ENCODE measurements at regions not wholly inside any gene's neighbourhood (a gene's known extent, or its start where the extent isn't known, plus 50 kb on each side); places are given as distances from the start of the nearest gene placed in this dataset.
"Not testable (repeated sequence)": the region's sequence is repeated elsewhere in the genome, so short reads cannot be mapped to it uniquely, and the experiment has no call there.

DNA sequence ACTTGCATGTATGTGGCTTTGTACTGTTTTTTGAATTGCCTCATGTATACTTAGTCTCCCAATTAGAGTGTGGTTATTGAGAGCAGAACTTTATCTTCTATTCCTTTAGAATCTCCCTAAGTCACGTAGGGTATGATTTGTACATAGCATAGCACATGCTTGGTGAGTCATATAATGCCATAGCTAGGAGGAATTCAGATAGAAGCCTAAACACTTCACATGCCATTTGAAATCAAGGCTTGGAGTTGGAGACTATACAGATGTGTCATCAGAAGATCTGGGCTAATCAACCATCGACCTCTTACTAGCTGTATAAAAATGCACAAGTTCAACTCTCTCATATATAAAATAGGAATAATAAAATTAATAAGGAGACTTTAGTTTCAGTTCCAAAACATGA lies 222.6 kb upstream of the ST6GAL2 start:
- DNase-seq (ENCODE audit: low spot score): no peak

DNA sequence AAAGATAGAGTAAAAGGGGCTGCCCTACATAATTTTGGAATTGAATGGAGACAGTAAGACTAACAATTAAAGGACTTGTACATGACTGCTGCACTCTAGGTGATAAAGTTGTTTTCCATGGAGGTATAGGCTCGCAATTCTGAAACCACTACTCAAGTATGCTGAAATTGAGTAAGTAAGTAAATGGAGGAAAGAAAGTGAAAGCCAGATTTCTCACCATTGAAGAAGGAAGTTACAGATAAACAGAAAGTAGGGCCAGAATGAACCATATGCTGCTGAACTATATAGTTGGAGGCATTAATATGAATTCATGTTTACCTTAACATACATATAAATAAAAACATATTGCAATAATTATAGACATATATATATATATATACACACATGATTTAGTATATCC lies 225.7 kb upstream of the ST6GAL2 start:
- no peak for DNase-seq (ENCODE audit: low spot score)

DNA sequence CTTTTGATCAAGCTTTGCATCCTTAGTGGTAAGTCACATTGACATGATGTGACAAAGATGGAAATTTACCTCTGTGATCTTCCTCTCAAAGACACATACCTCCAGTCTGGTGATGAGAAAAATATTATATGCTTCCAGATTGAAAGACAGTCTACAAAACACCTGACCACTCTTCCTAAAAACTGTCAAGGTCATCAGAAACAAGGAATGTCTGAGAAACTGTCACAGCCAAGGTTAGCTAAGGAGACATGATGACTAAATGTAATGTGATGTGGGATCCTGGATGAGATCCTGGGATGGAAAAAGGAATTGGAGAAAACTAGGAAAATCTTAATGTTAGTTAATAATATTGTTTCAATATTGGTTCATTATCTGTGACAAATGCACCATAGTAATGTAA lies 226.6 kb upstream of the ST6GAL2 start:
- DNase-seq (ENCODE audit: low spot score): no peak

DNA sequence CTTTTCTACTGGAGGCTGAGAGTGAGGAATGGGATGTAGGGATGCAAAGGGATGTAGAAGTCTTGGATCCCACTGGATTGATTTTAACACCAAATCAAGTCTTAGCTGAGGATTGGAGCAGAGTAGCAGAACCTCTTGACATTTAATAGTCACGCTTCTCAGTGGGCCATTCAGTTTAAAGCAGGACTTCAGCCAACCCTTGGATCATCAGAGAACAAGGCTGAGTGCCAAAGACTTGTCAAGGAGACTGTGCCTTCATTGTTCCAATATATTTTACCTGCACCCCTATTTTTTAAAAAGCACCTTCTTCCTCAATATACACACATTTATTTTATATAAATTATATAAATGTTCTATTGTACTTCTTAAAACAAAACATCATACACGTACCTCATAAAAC lies 242.4 kb upstream of the ST6GAL2 start:
- DNase-seq (ENCODE audit: low spot score): no peak

DNA sequence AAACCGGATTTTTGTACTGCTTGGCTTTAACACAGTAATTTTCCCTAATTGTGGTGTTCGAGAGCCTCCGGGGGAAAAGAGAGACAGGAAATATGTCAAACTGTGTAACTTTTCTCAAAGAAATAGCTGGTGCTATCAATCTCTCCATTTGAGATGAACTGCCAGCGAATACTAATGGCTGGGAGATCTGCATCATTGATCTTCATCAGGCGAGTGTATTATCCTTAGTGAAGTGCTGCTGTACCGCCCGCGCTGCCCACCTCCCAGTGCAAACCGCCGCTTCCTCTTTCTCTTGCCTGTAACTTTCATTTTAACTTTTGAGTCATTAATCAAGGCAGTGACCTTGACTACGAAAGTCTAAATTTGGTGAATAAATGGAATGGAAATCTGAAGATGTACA lies 246.1 kb upstream of the ST6GAL2 start:
- DNase-seq (ENCODE audit: low spot score): no peak

DNA sequence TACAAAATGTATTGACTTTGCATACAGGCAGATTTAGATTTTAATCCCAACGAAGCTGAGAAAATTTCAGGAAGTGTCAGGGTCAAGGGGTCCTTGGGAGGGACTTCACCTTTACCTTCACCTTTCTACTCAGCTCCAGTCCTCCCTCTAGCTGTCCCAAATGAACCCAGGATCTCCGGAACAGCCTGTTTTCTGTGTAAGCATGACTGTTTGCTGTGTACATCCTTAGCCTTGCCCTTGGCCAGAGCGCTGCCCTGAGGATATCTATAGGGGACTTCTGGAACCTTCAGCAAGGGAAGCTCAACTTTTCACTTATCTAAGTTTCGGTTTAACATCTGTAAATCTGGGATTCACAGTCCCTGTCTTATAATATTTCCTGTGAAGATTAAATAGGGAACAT lies 246.8 kb upstream of the ST6GAL2 start:
- DNase-seq (ENCODE audit: low spot score): no peak

DNA sequence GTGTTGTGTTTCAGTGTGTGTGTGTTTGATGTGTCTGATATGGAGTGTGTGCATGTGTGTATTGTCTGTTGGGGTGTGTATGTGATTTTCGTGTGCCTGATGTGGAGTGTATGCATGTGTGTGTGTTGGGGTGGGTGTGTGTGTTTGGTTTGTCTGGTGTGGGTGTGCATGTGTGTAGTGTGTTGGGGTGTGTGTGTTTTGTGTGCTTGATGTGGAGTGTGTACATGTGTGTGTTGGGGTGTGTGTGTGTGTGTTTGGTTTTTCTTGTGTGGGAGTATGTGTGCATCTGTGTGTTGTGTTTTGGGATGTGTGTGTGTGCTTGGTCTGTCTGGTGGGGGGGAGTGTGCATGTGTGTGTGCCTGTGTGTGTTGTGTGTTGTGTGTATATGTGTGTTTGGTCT lies 247.4 kb upstream of the ST6GAL2 start:
- DNase-seq (ENCODE audit: low spot score): no peak

DNA sequence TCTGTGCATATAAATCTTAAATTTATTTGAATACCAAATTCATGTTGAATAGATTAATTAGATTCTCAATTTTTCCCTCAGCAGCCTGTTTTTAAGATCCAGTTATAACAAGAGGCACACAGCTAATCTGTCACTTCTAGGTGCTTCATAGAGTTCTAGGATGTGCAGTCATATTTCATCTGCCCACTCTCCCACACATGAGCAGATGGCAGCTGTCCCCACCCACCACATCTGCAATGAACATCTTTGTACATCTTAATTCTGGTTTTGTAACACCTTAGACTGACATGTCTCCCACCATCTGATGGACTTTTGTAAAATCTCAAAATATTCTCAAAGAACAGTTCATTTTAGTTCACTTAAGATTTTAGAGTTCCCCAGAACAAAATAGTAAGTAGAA lies 250.8 kb upstream of the ST6GAL2 start:
- no peak for DNase-seq (ENCODE audit: low spot score)

DNA sequence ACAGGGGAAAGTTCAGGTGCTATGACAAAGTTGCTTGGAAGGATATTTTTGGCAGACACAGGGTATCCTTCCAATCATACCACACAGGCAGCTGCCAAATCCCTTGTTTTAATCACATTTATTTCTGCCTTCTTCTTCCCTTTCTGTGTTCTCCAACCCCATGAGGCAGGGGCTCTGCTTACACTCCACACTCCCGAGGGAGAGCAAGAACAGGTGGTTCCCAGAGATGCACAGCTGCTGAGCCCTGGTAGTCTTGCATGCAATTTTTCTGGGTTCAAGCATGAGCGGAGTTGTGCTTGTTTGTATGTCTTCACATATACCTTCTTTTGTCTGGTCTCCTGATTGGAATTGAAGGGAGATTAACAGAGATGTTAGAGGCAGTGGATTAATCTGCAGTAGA lies 251.7 kb upstream of the ST6GAL2 start:
- no peak for DNase-seq (ENCODE audit: low spot score)

DNA sequence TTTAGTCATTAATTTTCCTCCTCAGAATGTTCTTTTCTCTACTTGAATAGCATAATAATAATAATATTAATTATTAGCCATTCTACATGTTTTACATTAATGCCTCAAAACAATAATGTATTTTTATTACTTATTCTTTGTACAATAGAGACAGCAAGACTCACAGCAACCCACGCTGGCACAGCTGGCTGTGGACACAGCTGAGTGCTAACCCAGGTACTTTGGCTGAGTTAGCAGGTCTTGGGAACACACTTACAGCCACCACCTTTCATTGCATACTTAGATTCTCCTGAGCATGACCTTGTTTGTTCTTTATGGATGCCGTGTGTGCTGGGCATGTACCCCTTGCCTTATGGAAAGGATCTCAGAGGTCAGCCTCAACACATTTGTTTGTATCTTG lies 260.2 kb upstream of the ST6GAL2 start:
- DNase-seq (ENCODE audit: low spot score): no peak

DNA sequence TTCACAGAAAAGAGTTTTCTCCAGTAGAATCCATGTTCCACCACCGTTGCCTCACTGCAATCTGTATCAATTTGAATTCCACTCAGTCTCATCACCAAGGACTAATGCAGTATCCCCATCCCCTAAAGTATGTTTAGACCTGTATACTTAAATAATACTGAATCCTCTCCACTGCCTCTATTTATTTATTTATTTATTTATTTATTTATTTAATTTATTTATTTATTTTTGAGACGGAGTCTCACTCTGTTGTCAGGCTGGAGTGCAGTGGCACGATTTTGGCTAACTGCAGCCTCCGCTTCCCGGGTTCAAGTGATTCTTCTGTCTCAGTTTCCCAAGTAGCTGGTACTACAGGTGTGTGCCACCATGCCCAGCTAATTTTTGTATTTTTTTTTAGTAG lies 260.7 kb upstream of the ST6GAL2 start:
- not testable (repeated sequence) for DNase-seq (ENCODE audit: low spot score)

DNA sequence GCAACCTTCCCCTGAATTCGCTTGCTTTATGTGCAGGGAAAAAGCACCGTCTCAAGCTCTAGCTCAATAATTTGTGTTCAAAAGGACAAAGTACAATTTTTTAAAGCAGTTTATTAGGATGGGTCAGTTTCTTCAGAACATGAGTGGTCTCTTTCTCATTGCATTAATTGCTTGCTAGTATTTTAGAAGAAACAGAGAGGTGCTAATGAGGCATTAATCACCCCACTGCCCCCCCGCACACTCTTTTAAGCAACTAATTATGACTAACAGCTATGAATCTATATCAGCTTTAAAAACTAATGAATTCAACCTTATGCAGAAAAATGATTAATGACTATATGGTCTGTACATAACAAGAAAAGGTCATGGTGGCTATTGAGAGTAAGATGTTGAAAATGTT lies 262.1 kb upstream of the ST6GAL2 start:
- no peak for DNase-seq (ENCODE audit: low spot score)

DNA sequence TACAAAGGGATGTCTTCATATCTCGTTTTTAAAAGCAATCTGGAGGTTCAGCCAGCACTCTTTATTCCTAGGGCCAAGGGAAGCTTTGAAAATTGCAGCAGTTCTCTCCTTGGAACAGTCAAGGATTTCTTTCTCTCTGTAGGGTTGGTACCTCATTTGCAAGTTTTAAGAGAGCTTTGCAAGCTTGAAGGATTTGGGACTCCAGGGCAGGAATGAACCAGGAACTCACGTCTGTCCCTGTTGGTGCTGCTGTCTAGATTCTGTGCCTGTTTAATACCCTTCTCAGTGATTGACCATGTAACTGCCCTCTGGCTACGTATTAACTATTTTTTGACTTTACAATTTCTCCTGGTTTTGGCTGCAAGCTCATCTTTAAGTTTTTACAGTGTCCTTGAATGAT lies 262.5 kb upstream of the ST6GAL2 start:
- no peak for DNase-seq (ENCODE audit: low spot score)

DNA sequence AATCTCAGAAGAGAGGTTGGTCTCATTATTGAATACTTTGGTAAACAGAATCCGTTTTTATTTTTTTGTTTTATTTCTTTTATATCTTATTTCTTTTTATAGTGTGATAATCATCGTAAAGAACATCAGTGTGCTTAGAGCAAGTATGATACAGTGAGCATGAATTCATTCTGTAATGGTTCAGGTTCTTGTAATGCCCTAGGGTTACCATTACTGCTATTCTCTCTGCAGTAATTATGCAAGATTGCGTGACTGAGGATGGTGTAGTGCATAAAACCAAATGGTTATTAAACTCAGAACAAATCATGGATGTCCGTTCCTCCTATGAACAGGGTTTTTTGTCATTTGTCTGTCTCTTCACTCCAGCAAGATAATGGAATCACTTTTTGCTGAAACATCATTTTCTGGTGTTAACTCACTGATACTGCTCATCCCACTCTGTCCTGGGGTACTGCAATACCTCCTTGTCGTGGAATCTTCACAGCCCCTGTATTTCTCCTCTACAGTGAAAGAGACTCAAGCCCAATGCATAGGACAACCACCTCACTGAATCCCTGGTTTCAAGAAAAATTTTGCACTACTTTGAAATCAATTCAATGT lies 274.8 kb upstream of the ST6GAL2 start:
- DNase-seq (ENCODE audit: low spot score): no peak

DNA sequence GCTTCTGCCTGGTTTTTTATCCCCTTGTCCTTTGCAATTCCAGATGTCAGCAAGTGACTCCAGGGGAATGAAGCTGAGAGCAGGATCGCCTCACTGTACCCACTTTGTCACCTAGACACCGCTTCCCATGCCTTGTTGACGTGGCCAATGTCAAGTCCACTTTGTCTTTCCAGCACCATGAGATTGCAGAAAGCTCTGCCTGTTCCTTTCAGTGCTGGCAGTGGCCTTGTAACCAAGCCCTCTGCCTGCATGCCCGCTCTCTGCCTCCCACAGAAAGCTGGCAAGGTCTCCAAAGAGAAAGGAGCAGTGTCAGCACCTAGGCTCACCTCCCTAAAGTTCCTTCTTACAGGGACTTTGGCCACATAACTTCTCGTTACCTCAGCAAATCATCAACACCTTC lies 282.2 kb upstream of the ST6GAL2 start:
- DNase-seq (ENCODE audit: low spot score): no peak

DNA sequence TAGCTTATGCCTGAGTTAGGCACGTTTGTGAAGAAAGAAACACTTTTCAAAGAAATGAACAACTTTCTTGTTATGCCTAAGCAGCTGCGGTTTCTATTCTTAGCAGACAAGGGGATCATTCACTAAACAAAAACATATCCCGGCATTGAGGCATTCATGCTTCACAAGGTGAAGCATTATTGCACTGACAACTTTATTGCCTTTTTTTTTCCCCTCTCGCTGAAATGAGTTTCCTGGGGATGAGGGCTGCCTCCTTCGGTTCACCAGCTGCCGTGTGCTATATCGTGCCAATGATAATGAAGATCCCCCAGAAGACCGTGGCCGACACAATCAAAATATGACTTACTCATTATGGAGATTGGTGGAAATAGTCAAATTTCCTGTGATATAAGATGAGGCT lies 288.2 kb upstream of the ST6GAL2 start:
- DNase-seq (ENCODE audit: low spot score): no peak

DNA sequence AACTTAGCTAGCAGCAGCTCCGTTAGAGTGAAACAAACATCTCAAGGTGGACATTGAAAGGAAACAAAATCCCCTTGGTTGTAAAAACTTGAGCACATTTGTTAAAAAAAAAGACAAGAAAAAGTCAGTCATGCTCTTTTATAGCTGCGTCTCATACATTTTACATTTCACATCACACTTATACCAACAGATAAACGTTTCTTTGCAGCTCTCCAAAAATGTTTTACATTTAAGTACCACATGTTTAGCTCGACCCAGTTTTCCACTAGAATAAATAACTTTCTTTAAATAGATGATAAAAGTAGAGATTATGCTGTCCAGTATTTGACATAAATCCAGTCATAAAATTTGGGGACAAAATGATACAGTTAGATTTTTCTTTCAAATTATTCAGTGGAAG lies 297.0 kb upstream of the ST6GAL2 start:
- DNase-seq (ENCODE audit: low spot score): no peak

DNA sequence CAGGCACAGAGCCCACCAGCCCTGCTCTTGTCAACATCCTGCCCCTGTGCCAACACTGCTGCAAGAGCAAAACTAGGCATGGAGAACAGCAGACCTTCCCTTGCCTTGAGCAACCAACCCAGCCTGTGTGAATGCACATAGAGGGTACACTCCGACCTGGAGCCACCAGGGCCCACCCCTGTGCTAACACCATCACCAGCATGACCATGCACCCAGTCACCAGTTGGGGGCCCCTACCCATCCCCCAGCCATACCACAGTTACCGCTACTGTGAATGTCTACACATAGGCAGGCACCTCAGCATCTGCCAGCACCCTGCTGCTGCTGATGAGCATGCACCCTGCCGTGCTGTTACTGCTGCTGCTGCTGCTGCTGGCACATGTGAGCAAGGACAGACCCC lies 301.9 kb upstream of the ST6GAL2 start:
- no peak for DNase-seq (ENCODE audit: low spot score)

DNA sequence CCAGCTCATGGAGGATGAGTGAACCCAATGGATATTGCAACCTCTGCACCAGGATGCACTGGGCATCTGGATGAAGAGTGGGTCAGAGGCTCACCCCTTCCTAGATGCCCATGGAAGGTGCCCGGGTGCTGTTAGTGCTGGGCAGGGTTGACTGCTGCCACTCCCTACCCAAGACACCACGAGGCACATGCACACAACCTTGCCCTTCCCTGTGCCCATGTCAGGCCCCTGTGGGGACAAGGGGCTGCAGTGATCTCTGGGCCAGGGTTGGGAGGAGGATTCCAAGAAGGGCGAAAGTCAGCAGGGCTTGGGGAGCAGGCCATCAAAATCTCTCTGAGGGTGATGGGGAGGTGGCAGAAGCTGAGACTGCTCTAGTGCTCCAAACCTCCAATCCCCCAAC lies 309.7 kb upstream of the ST6GAL2 start:
- no peak for DNase-seq (ENCODE audit: low spot score)

DNA sequence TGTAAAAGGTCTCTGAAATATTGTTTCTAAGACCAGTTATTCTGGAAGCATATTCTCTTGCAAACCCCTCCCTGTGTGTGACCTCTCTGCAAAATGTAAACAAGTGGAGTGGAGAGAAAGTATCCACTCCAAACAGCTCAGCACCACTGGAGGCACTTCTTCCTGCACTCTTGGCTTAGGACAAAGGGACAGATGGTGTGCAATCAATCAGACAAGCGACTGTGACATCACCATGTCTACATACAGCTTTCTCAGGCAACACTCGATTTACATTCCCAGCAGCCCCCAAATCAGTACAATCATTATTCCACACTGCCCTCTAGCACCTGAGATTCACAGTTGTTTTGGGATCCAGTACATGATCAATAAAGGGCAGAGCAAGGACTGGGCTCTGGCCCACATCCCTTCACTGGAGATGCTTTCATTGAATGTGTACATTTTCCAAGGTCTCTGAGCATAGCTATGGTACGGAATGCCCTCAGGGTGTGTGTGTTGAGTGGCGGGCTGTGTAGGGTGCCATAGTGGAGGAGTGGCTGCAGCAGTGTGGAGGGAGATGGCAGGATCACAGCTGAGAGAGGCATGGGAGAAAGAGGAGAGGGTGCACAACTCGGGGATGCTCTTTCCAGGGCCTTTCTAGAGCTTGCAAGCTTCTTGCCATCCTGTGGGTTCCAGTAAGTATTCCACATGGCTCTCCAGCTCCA lies 311.8 kb upstream of the ST6GAL2 start:
- DNase-seq (ENCODE audit: low spot score): no peak

DNA sequence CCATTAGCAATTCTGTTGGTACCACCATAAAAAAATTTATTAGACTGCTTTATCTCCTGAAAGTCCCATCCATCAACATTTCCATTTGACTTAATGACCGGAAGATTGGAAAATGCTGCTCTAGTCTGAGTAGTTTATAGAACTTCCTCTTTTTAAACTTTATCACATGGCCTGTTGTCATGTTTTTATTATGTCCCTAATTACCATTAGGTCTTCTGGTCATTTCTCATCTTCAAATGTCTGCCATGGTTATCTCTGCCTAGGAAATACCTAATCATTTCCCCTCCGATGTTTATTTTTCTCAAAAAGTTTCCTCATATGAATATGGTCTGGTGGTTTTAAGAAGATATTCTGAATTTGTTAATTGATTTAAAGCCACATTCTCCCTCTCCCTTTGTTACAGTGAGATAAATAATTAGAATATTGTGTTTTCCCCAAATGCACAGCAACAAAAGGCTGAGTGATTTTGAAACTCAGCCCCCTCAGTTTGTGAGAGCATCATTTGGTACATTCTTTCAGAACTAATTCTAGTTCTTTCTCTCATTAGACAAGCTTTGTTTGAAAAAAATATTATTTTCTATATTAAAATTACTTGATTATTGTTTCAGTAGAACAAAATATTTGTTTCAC lies 317.1 kb upstream of the ST6GAL2 start:
- DNase-seq (ENCODE audit: low spot score): no peak

DNA sequence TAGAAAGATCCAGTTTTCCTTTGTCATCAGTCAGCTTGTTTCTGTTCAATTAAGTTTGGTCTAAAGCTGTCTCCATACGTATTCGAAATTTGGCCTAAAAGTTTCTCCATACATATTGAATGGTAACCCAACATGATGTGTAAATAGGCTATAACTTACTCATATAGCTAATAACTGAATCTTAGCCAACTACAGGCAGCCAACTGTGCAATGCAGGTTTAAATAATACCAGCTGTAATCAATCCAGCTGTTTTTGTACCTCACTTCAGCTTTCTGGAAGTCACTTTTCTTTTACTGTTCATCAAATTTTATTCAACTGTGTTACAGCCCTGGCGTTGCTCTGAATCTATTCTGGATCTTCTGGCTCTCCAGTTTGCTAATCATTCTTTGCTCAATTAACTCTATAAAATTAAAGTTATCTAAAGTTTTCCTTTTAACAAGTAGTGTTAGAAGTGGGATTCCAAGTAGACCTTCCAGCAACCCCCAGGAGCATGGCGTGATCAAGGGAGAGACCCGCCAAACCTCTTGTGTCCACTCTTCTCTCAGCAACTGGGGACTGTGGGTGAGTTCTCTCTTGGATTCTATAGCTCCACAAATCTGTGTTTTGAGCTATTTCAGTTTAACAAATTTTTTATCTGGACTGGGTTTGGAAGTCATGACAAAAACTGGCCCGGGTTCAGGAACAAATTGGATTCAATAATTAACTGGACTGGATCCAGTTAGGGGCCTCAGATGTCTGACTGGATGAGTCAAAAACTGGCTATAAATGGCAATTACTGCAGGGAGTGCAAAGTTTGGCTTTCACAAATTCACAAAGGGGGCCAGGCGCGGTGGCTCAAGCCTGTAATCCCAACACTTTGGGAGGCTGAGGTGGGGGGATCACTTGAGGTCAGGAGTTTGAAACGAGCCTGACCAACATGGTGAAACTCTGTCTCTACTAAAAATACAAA lies 329.7 kb upstream of the ST6GAL2 start:
- no peak for DNase-seq (ENCODE audit: low spot score)

DNA sequence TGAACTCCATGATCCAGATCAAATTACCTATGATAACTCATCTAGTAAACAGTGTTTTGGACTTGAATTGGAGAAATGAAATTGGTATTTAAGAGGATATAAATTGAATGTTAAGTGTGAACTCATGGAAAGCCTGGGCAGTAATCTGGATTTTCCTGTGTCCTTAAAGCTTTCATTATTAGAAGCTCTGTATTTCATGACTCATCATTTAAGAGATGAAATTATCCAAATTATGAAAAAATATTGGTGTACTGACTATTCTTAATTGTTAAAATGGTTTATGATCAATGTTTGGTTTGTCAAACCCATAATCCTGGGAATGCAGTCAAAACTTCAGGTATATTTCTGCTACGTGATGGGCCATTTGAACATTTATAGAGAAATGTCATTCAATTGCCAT lies 332.2 kb upstream of the ST6GAL2 start:
- no peak for DNase-seq (ENCODE audit: low spot score)
